Endodermal cell (in vitro differentiated cells): ENCODE measurements at regions not wholly inside any gene's neighbourhood (a gene's known extent, or its start where the extent isn't known, plus 50 kb on each side); places are given as distances from the start of the nearest gene placed in this dataset.

ENCODE experiments used
- DNase-seq: peaks from one replicate; pipeline ENCODE4 v3.0.0-alpha.2; 2017
- H3K27ac ChIP-seq: 2 replicates; pipeline ENCODE4 v1.5.1; 2013; ENCODE audit warnings: mild to moderate bottlenecking, low read depth, low read length, moderate library complexity
- H3K27me3 ChIP-seq: 2 replicates; pipeline ENCODE4 v1.6.1; 2013; ENCODE audit warnings: mild to moderate bottlenecking, low read length, moderate library complexity; ENCODE audit not compliant: insufficient read depth, control insufficient read depth, poor library complexity, severe bottlenecking
- H3K36me3 ChIP-seq: 2 replicates; pipeline ENCODE4 v1.7.0; 2013; ENCODE audit warnings: mild to moderate bottlenecking, low read length, moderate library complexity; ENCODE audit not compliant: control insufficient read depth, insufficient read depth
- H3K4me1 ChIP-seq: one replicate; pipeline ENCODE4 v1.7.0; 2013; ENCODE audit warnings: low read length; ENCODE audit not compliant: control insufficient read depth, insufficient read depth
- H3K4me3 ChIP-seq: 2 replicates; pipeline ENCODE4 v1.5.1; 2013; ENCODE audit warnings: mild to moderate bottlenecking, low read length, moderate library complexity
- H3K9ac ChIP-seq: 2 replicates; pipeline ENCODE4 v1.6.1; 2013; ENCODE audit warnings: mild to moderate bottlenecking, low read length, moderate library complexity; ENCODE audit not compliant: poor library complexity, severe bottlenecking; ENCODE audit errors: extremely low read depth
- H3K9me3 ChIP-seq: 2 replicates; pipeline ENCODE4 v1.6.1; 2013; ENCODE audit warnings: mild to moderate bottlenecking, low read length, moderate library complexity; ENCODE audit not compliant: control insufficient read depth
- H3K27ac Mint-ChIP-seq: 2 replicates; pipeline ENCODE4 v1.8.0; 2020; ENCODE audit warnings: mixed read lengths
- H3K27me3 Mint-ChIP-seq: 2 replicates; pipeline ENCODE4 v1.8.0; 2021; ENCODE audit warnings: mild to moderate bottlenecking, mixed read lengths; ENCODE audit not compliant: insufficient read depth
- H3K36me3 Mint-ChIP-seq: 2 replicates; pipeline ENCODE4 v1.8.0; 2020; ENCODE audit warnings: low read depth, mixed read lengths
- H3K4me1 Mint-ChIP-seq: 2 replicates; pipeline ENCODE4 v1.8.0; 2020; ENCODE audit warnings: mixed read lengths
- H3K4me3 Mint-ChIP-seq: 2 replicates; pipeline ENCODE4 v1.8.0; 2020; ENCODE audit warnings: mild to moderate bottlenecking, moderate library complexity, mixed read lengths
- H3K9me3 Mint-ChIP-seq: 2 replicates; pipeline ENCODE4 v1.8.0; 2020; ENCODE audit warnings: mild to moderate bottlenecking, mixed read lengths
- CTCF ChIP-seq: fragments of 200-600 bp; sonication (generic); conservative IDR thresholded peaks from 2 replicates; pipeline ENCODE4 v1.5.0; 2021; ENCODE audit warnings: antibody characterized with exemption, mild to moderate bottlenecking
- WGBS, 2 experiments: methylation state at CpG; one replicate each; pipeline versions ENCODE4 v1.1.5 to v1.1.7; 2013; ENCODE audit warnings: missing lambda C conversion rate in 2 of 2, mixed read lengths in 1 of 2; ENCODE audit not compliant: insufficient coverage in 1 of 2, insufficient read length in 1 of 2; 5-methylcytosine and 5-hydroxymethylcytosine counted together

- Mint-ChIP-seq H3K9me3 (no peaks in the 10 kb centered on the region), H3K27me3 (peaks cover 2% of the 10 kb centered on the region), H3K4me3 (no peak overlapping the region), H3K36me3 (no peaks in the 10 kb centered on the region), H3K4me1 (no peaks in the 10 kb centered on the region), H3K27ac (no peak overlapping the region)
- no peak overlapping the region for H3K9ac ChIP-seq
- H3K36me3 ChIP-seq, result no peaks in the 10 kb centered on the region
- H3K27ac ChIP-seq, result no peak overlapping the region
- no peaks in the 10 kb centered on the region for H3K9me3 ChIP-seq
- no peak overlapping the region for H3K4me3 ChIP-seq
- no peaks in the 10 kb centered on the region for H3K27me3 ChIP-seq
- 91% methylated on average over 3 of the region's 3 CpGs; no CpG with 5 or more reads in 1 of the 2 experiments for WGBS, 2 experiments
- no peak for DNase-seq
- no peak for TF ChIP-seq CTCF
- H3K4me1 ChIP-seq, result no peaks in the 10 kb centered on the region
Observed at GRCh38 chr14:82230748-82231147, 697.1 kb upstream of the SEL1L start.

GRCh38 chr14:82238649-82239048, 705.0 kb upstream of the SEL1L start:
- no peak for TF ChIP-seq CTCF
- WGBS, 2 experiments, result 65 to 95% methylated on average over 2 of the region's 2 CpGs
- H3K9me3 ChIP-seq, result no peaks in the 10 kb centered on the region
- no peaks in the 10 kb centered on the region for H3K36me3 ChIP-seq
- Mint-ChIP-seq H3K27me3 (peaks cover 2% of the 10 kb centered on the region), H3K4me1 (no peaks in the 10 kb centered on the region), H3K36me3 (no peaks in the 10 kb centered on the region), H3K9me3 (no peaks in the 10 kb centered on the region), H3K4me3 (no peak overlapping the region), H3K27ac (no peak overlapping the region)
- no peaks in the 10 kb centered on the region for H3K4me1 ChIP-seq
- H3K4me3 ChIP-seq, result no peak overlapping the region
- H3K9ac ChIP-seq, result no peak overlapping the region
- H3K27ac ChIP-seq, result no peak overlapping the region
- no peak for DNase-seq
- H3K27me3 ChIP-seq, result no peaks in the 10 kb centered on the region

GRCh38 chr14:82239223-82239622, 705.6 kb upstream of the SEL1L start:
- no peaks in the 10 kb centered on the region for H3K4me1 Mint-ChIP-seq
- H3K27me3 Mint-ChIP-seq, result peaks cover 2% of the 10 kb centered on the region
- Histone ChIP-seq H3K4me3 (no peak overlapping the region), H3K27ac (no peak overlapping the region), H3K9ac (no peak overlapping the region), H3K9me3 (no peaks in the 10 kb centered on the region), H3K27me3 (no peaks in the 10 kb centered on the region), H3K4me1 (no peaks in the 10 kb centered on the region), H3K36me3 (no peaks in the 10 kb centered on the region)
- DNase-seq, result no peak
- WGBS, 2 experiments, result 90 to 95% methylated on average over 5 to 7 of the region's 7 CpGs
- no peak for TF ChIP-seq CTCF
- H3K4me3 Mint-ChIP-seq, result no peak overlapping the region
- H3K9me3 Mint-ChIP-seq, result no peaks in the 10 kb centered on the region
- no peaks in the 10 kb centered on the region for H3K36me3 Mint-ChIP-seq
- H3K27ac Mint-ChIP-seq, result no peak overlapping the region
